Neural cell (in vitro differentiated cells): ENCODE measurements at regions not wholly inside any gene's neighbourhood (a gene's known extent, or its start where the extent isn't known, plus 50 kb on each side); places are given as distances from the start of the nearest gene placed in this dataset.

Experiments used
- EZH2 ChIP-seq: fragments of 200-600, 300-800 bp; shearing (Covaris generic), sonication (generic); IDR thresholded peaks from 2 replicates; pipeline ENCODE4 v1.6.1; 2014; ENCODE audit warnings: antibody characterized with exemption, low read length, borderline replicate concordance, mild to moderate bottlenecking; ENCODE audit not compliant: insufficient read depth, poor library complexity, severe bottlenecking
- MXI1 ChIP-seq: fragments of 450-650 bp; conservative IDR thresholded peaks from 2 replicates; pipeline ENCODE4 v1.6.1; 2014; ENCODE audit warnings: antibody characterized with exemption, mild to moderate bottlenecking; ENCODE audit not compliant: poor library complexity, severe bottlenecking
- RAD21 ChIP-seq: fragments of 450-650 bp; conservative IDR thresholded peaks from 2 replicates; pipeline ENCODE4 v1.6.1; 2014; ENCODE audit warnings: antibody characterized with exemption, mild to moderate bottlenecking, moderate library complexity
- TF ChIP-seq, protein P1 (sequence below): fragments of 450-650 bp; IDR thresholded peaks from 2 replicates; pipeline ENCODE4 v1.5.1; 2014; ENCODE audit warnings: antibody characterized with exemption, mild to moderate bottlenecking, moderate library complexity; ENCODE audit not compliant: poor library complexity, severe bottlenecking

DNA sequence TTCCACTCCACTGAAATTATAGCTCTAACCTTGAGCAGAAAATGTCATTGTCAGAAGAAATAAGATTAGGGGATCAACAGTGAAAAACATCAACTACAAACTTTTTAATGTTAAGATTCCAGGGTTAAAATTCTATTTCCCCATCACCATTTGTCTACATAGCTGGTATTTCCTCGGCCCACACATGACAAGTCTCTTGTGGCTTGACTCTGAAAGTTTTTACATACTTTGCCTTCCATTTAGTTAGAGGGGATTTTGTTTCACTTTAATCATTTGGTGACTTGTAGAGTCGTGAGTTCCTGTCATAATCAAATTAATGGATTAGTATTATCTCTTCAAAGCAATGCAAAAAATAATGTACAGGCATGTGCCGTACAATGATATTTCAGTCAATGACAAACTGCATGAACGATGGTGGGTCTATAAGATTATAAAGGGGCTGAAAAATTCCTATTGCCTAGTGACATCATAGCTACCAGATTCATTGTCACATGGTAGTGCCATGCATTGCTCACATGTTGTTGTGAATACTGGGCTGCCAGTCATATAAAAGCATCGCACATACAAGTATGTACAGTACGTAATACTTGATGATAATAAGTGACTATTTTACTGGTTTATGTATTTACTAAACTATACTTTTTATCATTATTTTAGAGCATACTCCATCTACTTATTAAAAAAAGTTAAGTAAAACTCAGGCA, 72.0 kb downstream of the ING2 start:
- TF ChIP-seq EZH2 (no peak), RAD21 (no peak), MXI1 (no peak)
- TF ChIP-seq, protein P1, sequence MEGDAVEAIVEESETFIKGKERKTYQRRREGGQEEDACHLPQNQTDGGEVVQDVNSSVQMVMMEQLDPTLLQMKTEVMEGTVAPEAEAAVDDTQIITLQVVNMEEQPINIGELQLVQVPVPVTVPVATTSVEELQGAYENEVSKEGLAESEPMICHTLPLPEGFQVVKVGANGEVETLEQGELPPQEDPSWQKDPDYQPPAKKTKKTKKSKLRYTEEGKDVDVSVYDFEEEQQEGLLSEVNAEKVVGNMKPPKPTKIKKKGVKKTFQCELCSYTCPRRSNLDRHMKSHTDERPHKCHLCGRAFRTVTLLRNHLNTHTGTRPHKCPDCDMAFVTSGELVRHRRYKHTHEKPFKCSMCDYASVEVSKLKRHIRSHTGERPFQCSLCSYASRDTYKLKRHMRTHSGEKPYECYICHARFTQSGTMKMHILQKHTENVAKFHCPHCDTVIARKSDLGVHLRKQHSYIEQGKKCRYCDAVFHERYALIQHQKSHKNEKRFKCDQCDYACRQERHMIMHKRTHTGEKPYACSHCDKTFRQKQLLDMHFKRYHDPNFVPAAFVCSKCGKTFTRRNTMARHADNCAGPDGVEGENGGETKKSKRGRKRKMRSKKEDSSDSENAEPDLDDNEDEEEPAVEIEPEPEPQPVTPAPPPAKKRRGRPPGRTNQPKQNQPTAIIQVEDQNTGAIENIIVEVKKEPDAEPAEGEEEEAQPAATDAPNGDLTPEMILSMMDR = no peak
